Bronchial epithelial cell (primary cell): ENCODE measurements at regions not wholly inside any gene's neighbourhood (a gene's known extent, or its start where the extent isn't known, plus 50 kb on each side); places are given as distances from the start of the nearest gene placed in this dataset.

Source experiments
- DNase-seq: peaks from one replicate; pipeline ENCODE4 v3.0.0-alpha.2; 2010; ENCODE audit warnings: low read depth
- FAIRE-seq: peaks from 2 replicates; lab custom pipeline; 2011; peaks lifted over from hg19 to GRCh38; lab: Jason Lieb, UNC
- H3K27me3 ChIP-seq: 2 replicates; pipeline ENCODE4 v1.5.1; 2011; ENCODE audit warnings: low read length; ENCODE audit not compliant: control insufficient read depth, insufficient read depth
- H3K36me3 ChIP-seq: 2 replicates; pipeline ENCODE4 v1.5.1; 2011; ENCODE audit warnings: low read length; ENCODE audit not compliant: control insufficient read depth, insufficient read depth
- H3K4me3 ChIP-seq: 2 replicates; pipeline ENCODE4 v1.5.1; 2011; ENCODE audit warnings: mild to moderate bottlenecking, low read depth, low read length, control low read depth
- CTCF ChIP-seq: IDR thresholded peaks from 2 replicates; pipeline ENCODE4 v1.5.1; 2011; ENCODE audit warnings: mild to moderate bottlenecking, moderate library complexity, low read length, control low read depth, inconsistent platforms; ENCODE audit not compliant: insufficient read depth, severe bottlenecking

GRCh38 chr2:115904516-115904915 lies 1462.1 kb downstream of the DPP10 start:
- TF ChIP-seq CTCF = no peak
- H3K36me3 ChIP-seq = no peaks in the 10 kb centered on the region

GRCh38 chr2:115908731-115909130 lies 1466.3 kb downstream of the DPP10 start:
- no peak for FAIRE-seq
- no peak for TF ChIP-seq CTCF
- Histone ChIP-seq H3K4me3 (no peak overlapping the region), H3K36me3 (no peaks in the 10 kb centered on the region), H3K27me3 (no peaks in the 10 kb centered on the region)
- DNase-seq = no peak

More at GRCh38 chr2:115904516-115904915, 1462.1 kb downstream of the DPP10 start:
- DNase-seq (no peak), FAIRE-seq (no peak)
- H3K27me3 ChIP-seq = no peaks in the 10 kb centered on the region
- H3K4me3 ChIP-seq = no peak overlapping the region

- TF ChIP-seq CTCF = no peak
- no peak for DNase-seq
- no peaks in the 10 kb centered on the region for H3K27me3 ChIP-seq
- no peak overlapping the region for H3K4me3 ChIP-seq
- no peaks in the 10 kb centered on the region for H3K36me3 ChIP-seq
- no peak for FAIRE-seq
Measured at GRCh38 chr2:115910270-115910669, 1467.8 kb downstream of the DPP10 start.

- DNase-seq (no peak), FAIRE-seq (no peak)
- TF ChIP-seq CTCF = no peak
- Histone ChIP-seq H3K27me3 (no peaks in the 10 kb centered on the region), H3K36me3 (no peaks in the 10 kb centered on the region), H3K4me3 (no peak overlapping the region)
Measured at GRCh38 chr2:115913921-115914320, 1471.5 kb downstream of the DPP10 start.

- H3K27me3 ChIP-seq = no peaks in the 10 kb centered on the region
- FAIRE-seq = no peak
- no peak overlapping the region for H3K4me3 ChIP-seq
- DNase-seq = no peak
- TF ChIP-seq CTCF = no peak
- no peaks in the 10 kb centered on the region for H3K36me3 ChIP-seq
Measured at GRCh38 chr2:115921541-115921940, 1479.1 kb downstream of the DPP10 start.

GRCh38 chr2:115939902-115940301 lies 1497.5 kb downstream of the DPP10 start:
- FAIRE-seq (no peak), DNase-seq (no peak)
- no peaks in the 10 kb centered on the region for H3K36me3 ChIP-seq
- H3K27me3 ChIP-seq = no peaks in the 10 kb centered on the region
- H3K4me3 ChIP-seq = no peak overlapping the region
- no peak for TF ChIP-seq CTCF
